RWPE1 (cell line): ENCODE measurements at regions not wholly inside any gene's neighbourhood (a gene's known extent, or its start where the extent isn't known, plus 50 kb on each side); places are given as distances from the start of the nearest gene placed in this dataset.

Experiments used
- CTCF ChIA-PET: fragments of 350-600 bp; sonication (Branson Sonifier 250); formaldehyde crosslinking; extraction: SDS; loops from one replicate; lab custom pipeline; 2021; lab: Yijun Ruan, JAX
- POLR2A ChIA-PET: fragments of 400-600 bp; formaldehyde crosslinking; extraction: SDS; loops from one replicate; lab custom pipeline; 2020; ENCODE audit warnings: antibody characterized with exemption; ENCODE audit not compliant: low non-redundant PET; lab: Yijun Ruan, JAX
- DNase-seq: peaks from one replicate; pipeline ENCODE4 v3.0.0; 2012; ENCODE audit warnings: low spot score
- H3K27ac ChIP-seq: fragments of 450-650 bp; 2 replicates; pipeline ENCODE4 v1.5.1; 2017
- TF ChIP-seq, protein P1 (sequence below): fragments of 450-650 bp; conservative IDR thresholded peaks from 2 replicates; pipeline ENCODE4 v1.5.1; 2017; ENCODE audit warnings: low read depth, mild to moderate bottlenecking

DNA sequence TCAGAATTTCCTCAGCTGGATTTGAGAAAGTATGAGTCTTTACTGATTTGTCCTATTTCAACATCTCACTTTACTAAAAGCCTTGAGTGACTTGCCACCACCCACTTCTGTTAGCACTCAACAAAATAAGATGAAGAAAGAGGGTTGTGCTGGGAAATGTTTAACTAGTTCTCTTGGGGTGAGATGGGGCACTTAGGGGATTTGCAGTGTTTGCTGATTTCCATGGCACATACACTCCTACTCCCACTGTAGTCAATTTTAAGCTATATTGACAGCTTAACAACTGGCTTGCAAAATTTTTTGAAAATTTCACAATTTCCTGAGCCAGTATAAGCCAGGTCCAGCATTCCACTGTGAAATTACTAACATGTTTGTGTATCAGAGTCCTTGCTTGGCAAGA, 463.1 kb upstream of the ARHGEF26 start:
- POLR2A ChIA-PET = no interaction called here
- TF ChIP-seq, protein P1, sequence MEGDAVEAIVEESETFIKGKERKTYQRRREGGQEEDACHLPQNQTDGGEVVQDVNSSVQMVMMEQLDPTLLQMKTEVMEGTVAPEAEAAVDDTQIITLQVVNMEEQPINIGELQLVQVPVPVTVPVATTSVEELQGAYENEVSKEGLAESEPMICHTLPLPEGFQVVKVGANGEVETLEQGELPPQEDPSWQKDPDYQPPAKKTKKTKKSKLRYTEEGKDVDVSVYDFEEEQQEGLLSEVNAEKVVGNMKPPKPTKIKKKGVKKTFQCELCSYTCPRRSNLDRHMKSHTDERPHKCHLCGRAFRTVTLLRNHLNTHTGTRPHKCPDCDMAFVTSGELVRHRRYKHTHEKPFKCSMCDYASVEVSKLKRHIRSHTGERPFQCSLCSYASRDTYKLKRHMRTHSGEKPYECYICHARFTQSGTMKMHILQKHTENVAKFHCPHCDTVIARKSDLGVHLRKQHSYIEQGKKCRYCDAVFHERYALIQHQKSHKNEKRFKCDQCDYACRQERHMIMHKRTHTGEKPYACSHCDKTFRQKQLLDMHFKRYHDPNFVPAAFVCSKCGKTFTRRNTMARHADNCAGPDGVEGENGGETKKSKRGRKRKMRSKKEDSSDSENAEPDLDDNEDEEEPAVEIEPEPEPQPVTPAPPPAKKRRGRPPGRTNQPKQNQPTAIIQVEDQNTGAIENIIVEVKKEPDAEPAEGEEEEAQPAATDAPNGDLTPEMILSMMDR = no peak
- no peak overlapping the region for H3K27ac ChIP-seq
- CTCF ChIA-PET = no interaction called here
- DNase-seq = no peak

DNA sequence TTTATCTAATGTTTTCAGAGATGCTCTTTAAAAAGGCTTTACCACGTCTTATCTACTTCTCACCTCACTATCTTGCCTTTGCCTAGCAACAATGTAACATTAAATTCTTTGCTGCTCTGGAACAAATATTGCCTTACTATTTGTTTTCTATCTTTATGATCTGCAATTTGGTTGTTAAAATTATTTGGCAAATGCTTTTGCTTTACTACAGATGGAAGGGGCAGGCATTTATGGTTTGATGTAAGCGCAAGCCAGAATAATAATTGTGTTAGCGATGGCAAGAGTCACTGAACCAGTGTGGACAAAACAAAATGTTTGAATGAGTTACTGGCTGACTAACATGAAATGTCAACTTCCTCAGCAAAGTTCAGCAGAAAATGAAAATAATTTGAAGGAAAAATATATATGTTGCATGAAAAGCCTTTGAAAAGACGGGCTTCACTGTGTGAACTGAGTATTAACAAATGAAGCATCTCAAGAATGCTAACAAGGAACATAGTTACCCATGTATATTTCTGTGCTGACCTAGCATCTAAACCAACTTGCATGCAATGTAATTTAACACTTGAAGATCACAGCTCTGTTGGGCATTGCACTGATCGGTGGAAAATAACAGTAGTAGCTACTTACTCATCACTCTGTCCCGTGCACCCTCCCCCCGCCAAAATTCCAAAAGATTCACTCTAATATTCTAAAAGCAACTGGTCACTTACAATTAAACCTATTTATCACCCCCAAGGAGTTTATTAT, 454.0 kb upstream of the ARHGEF26 start:
- ChIA-PET CTCF (no interaction called here), POLR2A (no interaction called here)
- DNase-seq = no peak
- no peak overlapping the region for H3K27ac ChIP-seq
- TF ChIP-seq, protein P1 = no peak

DNA sequence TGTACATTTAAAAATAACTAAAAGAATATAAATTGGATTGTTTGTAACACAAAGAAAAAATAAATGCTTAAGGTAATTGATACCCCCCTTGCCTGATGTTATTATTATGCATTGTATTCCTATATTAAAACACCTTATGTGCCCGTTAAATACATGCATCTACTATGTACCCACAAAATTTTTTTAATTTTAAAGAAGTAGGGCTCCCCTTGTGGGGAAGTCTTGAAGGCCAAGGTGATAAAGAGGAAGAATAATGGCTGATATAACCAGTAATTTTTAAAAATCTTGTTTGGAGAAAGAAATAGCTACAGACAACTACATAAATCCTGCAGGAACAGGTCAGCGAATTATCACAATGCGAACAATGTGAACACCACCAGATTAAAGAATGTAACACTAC, 451.7 kb upstream of the ARHGEF26 start:
- H3K27ac ChIP-seq = no peak overlapping the region
- CTCF ChIA-PET = no interaction called here
- no peak for DNase-seq
- POLR2A ChIA-PET = no interaction called here
- TF ChIP-seq, protein P1 = no peak

DNA sequence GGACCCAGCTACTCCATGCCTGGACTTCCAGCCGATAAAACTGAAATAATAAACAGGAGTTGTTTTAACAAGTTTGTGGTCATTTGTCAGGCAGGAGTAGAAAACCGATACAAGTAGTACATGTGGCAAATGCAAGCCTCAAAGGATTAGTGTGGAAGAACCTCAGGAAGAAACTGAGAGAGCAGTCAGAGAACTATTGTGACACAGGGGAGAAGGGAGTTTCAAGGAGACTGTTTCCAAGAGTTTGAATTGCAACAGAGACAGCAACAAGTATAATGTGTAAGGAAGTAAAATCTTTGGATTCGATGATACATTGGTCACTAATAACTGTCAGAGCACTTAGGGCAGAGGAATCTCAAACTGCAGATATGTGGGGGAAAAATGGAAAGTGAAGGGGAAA, 450.6 kb upstream of the ARHGEF26 start:
- POLR2A ChIA-PET = no interaction called here
- DNase-seq = no peak
- TF ChIP-seq, protein P1 = no peak
- CTCF ChIA-PET = interaction anchor here (0.6 kb wide), 1 partner anchor 192 kb away, joined by 3 read pairs; no protein-coding TSS in a partner anchor
- H3K27ac ChIP-seq = no peak overlapping the region

DNA sequence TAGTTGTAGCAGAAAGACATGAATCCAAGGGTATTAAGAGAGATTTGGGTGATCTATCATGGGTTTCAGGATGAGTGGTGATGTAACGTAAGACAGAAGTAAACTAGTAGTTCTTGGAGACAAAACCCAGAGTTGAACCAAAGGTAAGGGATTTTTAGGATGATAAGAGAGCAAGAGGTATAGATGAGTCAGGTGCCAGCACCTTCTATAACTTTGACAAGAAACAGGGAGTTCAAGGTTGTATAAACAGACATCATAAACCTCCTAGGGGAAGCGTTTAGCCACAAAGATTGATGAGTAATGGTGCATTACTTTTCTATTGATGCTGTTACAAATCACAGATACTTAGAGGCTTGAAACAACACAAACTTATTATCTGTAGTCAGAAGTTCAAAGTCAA, 447.3 kb upstream of the ARHGEF26 start:
- TF ChIP-seq, protein P1 = no peak
- POLR2A ChIA-PET = no interaction called here
- H3K27ac ChIP-seq = no peak overlapping the region
- CTCF ChIA-PET = no interaction called here
- no peak for DNase-seq

DNA sequence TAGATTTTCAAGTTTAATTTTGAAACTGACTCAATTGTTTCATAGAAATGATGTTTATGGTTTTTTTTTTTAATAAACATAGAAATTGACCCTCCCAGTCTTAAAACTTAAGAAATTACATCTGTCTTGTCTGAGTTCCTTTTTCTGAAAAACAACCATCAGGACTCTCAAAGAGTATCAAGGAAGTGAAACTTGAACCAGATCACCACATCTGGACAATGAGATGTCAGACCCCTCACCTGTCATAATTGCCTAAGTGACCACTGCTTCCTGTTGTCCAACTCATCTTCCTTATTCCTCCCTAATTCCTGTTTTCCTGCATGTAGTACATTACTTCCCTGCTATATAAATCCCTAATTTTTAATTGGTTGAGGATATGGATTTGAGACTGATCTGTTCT, 441.5 kb upstream of the ARHGEF26 start:
- CTCF ChIA-PET = interaction anchor here (0.6 kb wide), 1 partner anchor 56 kb away, joined by 4 read pairs; no protein-coding TSS in a partner anchor
- DNase-seq = no peak
- TF ChIP-seq, protein P1 = no peak
- no peak overlapping the region for H3K27ac ChIP-seq
- POLR2A ChIA-PET = no interaction called here
